GM18526 (cell line): ENCODE measurements at regions not wholly inside any gene's neighbourhood (a gene's known extent, or its start where the extent isn't known, plus 50 kb on each side); places are given as distances from the start of the nearest gene placed in this dataset.

Source experiments
- POLR2A ChIP-seq: IDR thresholded peaks from 3 replicates; pipeline ENCODE4 v1.6.1; 2011; ENCODE audit not compliant: insufficient read length; ENCODE audit errors: extremely low read depth

DNA sequence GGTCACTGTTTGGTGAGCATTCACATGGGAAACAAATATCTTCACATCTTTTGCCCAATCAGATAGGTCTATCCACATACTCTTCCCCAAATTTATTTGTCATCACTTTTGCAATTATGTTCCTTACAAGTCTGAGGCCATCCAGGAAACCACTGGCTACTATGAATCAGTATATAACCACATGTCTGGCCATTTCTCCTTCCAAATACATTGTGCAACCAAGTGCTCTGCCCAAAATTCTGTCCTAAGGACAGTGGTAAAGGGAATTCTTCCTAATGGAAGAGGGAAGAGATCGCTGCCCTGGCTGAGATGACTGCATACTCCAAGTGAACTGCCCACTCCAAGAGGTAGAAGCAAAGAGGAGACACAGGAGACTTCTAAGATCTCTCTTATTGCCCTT, 148.9 kb upstream of the MAX start:
- no peak for TF ChIP-seq POLR2A

GRCh38 chr14:65252482-65253255, 150.4 kb upstream of the MAX start:
- TF ChIP-seq POLR2A: no peak

- no peak for TF ChIP-seq POLR2A
Observed at GRCh38 chr14:65255029-65255545, 152.8 kb upstream of the MAX start.

DNA sequence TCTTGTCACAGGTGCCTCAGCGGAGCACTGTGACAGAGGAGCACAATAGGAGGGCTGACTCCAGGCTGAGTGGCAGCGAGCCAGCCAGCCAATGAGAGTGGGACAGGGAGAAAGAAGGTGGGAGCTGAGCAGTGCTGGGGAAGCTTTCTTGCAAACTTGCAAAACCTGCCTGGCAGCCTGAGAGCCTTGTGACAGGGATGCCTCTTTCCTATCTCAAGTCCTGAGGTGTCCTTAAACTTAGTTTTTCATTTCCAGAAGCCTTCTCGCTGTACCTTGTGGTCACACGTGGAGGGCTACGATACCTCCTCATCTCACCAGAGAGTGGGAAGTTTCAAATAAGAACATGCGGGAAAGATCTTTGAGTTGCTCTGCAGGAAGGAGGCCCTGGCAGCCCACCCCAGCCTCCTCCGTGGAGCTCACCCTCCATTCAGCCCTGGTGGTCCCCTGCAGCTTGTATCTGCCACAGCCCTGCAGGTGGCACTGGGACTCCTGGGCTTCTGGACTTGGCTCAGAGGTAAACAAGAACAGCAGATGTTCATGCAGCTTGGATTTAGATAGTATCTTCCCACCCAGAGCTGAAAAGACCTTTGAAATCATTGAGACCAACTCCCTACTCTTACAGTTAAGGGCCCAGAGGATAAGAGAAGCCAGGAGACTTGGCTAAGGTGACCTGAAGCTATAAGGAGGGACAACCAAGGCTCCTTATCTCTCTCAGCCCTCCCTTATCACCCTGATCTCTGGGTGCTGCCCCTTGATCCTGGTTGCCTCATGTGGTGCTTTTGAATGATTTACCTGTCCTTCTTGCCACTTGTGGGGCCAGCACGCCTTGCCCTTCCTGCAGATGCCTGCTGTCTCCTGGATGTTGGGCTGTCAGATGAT, 153.5 kb upstream of the MAX start:
- no peak for TF ChIP-seq POLR2A

GRCh38 chr14:65256714-65257113, 154.4 kb upstream of the MAX start:
- TF ChIP-seq POLR2A: no peak

DNA sequence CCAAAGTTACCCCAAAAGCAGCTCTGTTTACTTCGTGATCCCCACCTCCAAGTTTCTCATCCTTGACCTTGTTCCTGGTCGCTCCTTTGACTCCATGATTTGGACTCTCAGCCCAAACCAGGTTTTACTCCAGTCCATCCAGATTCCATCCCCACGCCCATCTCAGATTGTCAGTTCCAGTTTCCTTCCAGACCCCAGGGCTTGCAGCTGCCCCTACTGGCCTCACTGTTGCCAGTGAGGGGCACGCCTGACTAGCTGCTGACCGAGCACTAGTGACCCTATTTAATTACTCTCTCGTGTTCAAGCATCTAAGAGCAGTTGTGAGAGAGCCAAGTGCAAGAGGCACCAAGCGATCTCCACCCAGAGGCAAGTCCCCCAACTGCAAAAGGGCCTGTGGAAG, 155.1 kb upstream of the FUT8 start:
- no peak for TF ChIP-seq POLR2A

GRCh38 chr14:65258391-65258790, 154.1 kb upstream of the FUT8 start:
- no peak for TF ChIP-seq POLR2A

GRCh38 chr14:65259000-65259399, 153.5 kb upstream of the FUT8 start:
- TF ChIP-seq POLR2A: no peak

GRCh38 chr14:65260786-65261185, 151.7 kb upstream of the FUT8 start:
- no peak for TF ChIP-seq POLR2A

DNA sequence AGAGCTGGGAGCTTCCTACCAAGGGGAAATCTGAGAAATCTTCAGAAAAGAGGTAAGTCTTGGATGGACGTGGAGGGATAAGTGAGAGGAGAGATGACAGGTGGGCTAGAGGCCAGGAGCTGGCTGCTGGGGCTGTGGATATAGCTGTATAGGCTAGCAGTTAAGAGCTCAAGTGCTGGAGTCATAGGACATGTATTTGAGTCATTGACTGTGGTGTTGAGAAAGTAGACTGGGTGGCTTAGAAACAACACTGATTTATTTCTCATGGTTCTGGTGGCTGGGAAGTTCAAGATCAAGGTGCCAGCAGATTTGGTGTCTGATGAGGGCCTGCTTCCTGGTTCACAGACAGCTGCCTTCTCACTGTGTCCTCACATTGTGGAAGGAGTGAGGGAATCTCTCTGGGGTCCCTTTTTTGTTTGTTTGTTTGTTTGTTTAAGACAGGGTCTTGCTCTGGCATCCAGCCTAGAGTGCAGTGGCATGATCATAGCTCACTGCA, 151.1 kb upstream of the FUT8 start:
- TF ChIP-seq POLR2A: no peak

- TF ChIP-seq POLR2A: no peak
Observed at GRCh38 chr14:65261946-65262345, 150.6 kb upstream of the FUT8 start.

- no peak for TF ChIP-seq POLR2A
Observed at GRCh38 chr14:65263177-65263788, 149.2 kb upstream of the FUT8 start.

- TF ChIP-seq POLR2A: no peak
Observed at GRCh38 chr14:65267856-65268255, 144.7 kb upstream of the FUT8 start.

DNA sequence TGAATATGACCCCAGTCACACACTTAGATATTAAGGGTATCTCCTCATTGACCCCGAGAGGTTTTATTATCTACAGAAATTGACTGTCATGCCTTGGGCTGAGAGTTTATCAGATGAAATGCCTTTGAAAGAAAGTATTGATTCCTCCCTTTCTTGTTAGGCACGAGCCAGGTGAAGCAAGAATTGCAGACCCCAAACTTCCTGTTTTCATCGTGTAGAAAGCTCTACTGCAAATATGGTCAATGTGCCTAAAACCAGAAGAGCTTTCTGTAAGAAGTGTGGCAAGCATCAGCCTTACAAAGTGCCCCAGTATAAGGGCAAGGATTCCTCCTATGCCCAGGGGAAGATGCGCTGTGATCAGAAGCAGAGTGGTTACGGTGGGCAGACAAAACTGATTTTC, 143.9 kb upstream of the FUT8 start:
- no peak for TF ChIP-seq POLR2A

- no peak for TF ChIP-seq POLR2A
Observed at GRCh38 chr14:65269732-65270131, 142.8 kb upstream of the FUT8 start.
